Left ventricle myocardium inferior (tissue), 1 donor: ENCODE measurements at regions not wholly inside any gene's neighbourhood (a gene's known extent, or its start where the extent isn't known, plus 50 kb on each side); places are given as distances from the start of the nearest gene placed in this dataset.

Experiments used
- DNase-seq: peaks from one replicate; pipeline ENCODE4 v3.0.0-alpha.2; 2020
- H3K27ac ChIP-seq: fragments of 200-600 bp; replicated peaks from 2 replicates; pipeline ENCODE4 v1.8.0; 2021
- H3K27me3 ChIP-seq: fragments of 200-600 bp; 2 replicates; pipeline ENCODE4 v1.8.0; 2021; ENCODE audit warnings: low read depth
- H3K36me3 ChIP-seq: fragments of 200-600 bp; 2 replicates; pipeline ENCODE4 v1.8.0; 2021
- H3K4me1 ChIP-seq: fragments of 200-600 bp; 2 replicates; pipeline ENCODE4 v1.8.0; 2021
- H3K4me3 ChIP-seq: fragments of 200-600 bp; 2 replicates; pipeline ENCODE4 v1.8.0; 2021; ENCODE audit warnings: mild to moderate bottlenecking, moderate library complexity
- H3K9me3 ChIP-seq: fragments of 200-600 bp; replicated peaks from 2 replicates; pipeline ENCODE4 v1.8.0; 2021
- intact Hi-C: fragments of 100-400 bp; cut with micrococcal nuclease; formaldehyde crosslinking; loops from one replicate; pipeline ENCODE4 v1.11.0; 2022
- TF ChIP-seq, protein P1 (sequence below): fragments of 200-600 bp; IDR thresholded peaks from 2 replicates; pipeline ENCODE4 v1.8.0; 2021; ENCODE audit warnings: antibody characterized with exemption, mild to moderate bottlenecking, borderline replicate concordance
- donor health status: DM: no; HTN: yes; CAD: no; lungs with severe emphysema.

DNA sequence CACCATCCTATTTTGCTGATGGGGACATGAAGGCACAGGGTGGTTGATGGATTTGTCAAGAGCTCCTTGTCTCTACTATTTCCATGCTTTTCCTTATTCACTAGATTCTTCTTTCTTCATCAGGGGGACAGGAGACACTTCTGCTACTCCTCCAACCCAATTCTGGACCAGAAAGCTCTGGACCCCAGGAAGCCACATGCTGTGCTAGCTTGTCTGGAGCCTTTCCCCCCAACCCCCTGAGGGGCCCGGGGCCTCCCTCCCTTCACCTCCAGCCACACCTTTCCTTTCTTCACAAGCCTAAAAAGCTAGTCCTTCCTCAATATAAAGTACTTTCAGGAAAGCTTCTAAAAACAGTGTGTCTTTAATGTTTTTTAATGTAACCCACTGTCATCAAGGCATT is 75.1 kb upstream of the CAPRIN2 start:
- intact Hi-C loops: no loop called here
- TF ChIP-seq, protein P1, sequence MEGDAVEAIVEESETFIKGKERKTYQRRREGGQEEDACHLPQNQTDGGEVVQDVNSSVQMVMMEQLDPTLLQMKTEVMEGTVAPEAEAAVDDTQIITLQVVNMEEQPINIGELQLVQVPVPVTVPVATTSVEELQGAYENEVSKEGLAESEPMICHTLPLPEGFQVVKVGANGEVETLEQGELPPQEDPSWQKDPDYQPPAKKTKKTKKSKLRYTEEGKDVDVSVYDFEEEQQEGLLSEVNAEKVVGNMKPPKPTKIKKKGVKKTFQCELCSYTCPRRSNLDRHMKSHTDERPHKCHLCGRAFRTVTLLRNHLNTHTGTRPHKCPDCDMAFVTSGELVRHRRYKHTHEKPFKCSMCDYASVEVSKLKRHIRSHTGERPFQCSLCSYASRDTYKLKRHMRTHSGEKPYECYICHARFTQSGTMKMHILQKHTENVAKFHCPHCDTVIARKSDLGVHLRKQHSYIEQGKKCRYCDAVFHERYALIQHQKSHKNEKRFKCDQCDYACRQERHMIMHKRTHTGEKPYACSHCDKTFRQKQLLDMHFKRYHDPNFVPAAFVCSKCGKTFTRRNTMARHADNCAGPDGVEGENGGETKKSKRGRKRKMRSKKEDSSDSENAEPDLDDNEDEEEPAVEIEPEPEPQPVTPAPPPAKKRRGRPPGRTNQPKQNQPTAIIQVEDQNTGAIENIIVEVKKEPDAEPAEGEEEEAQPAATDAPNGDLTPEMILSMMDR: no peak
- H3K36me3 ChIP-seq: no peaks in the 10 kb centered on the region
- H3K27me3 ChIP-seq: peaks cover 35% of the 10 kb centered on the region
- no peak overlapping the region for H3K27ac ChIP-seq
- no peak for DNase-seq
- no peak overlapping the region for H3K4me3 ChIP-seq
- H3K9me3 ChIP-seq: no peaks in the 10 kb centered on the region
- H3K4me1 ChIP-seq: no peaks in the 10 kb centered on the region

DNA sequence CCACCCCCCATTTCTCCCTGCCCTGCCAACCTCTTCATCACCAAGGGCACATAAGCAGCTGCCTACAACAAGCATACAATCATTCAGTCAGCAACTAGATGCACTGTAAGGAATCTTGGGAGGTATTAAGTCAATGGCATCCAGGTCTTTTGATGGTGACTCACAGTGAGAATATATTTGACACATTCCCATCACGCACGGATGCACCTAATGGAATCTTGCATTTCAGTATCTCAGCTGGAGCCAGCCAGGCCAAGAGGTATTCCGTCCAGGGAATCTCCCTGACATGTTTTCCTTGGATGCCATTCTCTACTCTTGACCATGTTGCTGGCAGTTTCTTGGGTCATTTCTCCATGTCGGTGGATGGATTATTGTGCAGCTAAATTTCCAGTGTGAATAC is 73.9 kb upstream of the CAPRIN2 start:
- no peak overlapping the region for H3K27ac ChIP-seq
- no peaks in the 10 kb centered on the region for H3K4me1 ChIP-seq
- H3K9me3 ChIP-seq: no peaks in the 10 kb centered on the region
- peaks cover 25% of the 10 kb centered on the region for H3K27me3 ChIP-seq
- H3K36me3 ChIP-seq: no peaks in the 10 kb centered on the region
- intact Hi-C loops: no loop called here
- DNase-seq: no peak
- H3K4me3 ChIP-seq: no peak overlapping the region
- TF ChIP-seq, protein P1: no peak

DNA sequence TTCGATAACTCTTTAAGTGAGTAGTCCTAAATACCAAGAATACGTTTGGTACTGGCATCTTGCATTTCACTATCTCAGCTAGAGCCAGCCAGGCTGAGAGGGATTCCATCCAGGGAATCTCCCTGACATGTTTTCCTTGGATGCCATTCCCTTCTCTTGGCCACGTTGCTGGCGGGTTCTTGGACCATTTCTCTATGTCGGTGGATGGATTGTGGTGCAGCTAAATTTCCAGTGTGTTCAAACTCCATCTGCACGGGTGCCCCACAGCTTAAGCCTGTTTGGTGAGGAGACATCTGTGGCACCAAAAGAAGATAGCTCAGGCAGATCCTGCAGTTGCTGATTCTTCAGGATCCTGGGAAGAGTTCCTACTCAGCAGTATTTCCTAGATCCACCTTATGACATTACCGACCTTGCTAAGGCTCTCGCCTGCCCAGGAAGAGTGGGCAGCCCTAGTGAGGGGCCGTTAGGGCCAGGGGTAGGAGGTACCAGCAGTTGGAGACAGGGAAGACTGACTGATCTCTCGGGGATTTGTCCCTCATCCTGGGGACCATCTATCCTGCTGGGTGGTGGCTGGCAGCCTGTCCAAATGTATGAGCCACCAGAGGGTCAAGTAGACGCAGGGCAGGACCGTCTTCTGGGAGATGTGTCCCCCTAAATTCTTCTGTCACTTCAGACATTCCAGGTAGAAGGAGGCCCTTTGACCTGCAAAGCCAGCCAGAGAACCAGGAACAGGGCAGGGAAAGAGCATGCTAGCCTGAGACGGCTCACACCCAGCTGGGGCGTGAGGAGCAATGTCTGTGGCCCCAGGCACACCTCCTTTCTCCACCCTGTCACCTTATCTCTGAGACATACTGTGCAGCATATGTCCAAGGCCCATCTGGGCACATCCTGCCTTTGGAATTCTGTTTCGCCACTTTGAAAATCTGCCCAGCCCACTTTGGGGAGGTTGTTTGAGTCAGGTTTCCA is 72.6 kb upstream of the CAPRIN2 start:
- Histone ChIP-seq H3K9me3 (no peaks in the 10 kb centered on the region), H3K4me1 (peaks cover 10% of the 10 kb centered on the region), H3K4me3 (no peak overlapping the region), H3K27ac (no peak overlapping the region), H3K27me3 (peaks cover 15% of the 10 kb centered on the region), H3K36me3 (no peaks in the 10 kb centered on the region)
- intact Hi-C loops: no loop called here
- DNase-seq: no peak
- TF ChIP-seq, protein P1: no peak

DNA sequence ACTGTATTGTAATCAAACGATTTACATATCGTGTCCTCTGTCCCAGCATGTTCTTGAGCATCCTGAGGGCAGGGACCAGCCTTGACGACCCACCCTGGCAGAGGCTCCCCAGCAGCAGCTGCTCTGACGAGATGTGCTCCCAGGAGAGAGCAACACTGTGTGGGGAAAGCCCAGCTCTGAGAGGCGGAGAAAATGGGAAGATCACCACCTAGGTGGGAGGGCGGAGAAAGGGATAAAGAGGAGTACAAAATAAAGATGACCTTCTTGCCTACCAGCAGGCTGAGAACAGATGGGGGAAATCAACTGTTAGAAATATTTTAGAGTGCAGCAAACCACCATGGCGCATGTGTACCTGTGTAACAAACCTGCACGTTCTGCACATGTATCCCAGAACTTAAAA is 71.5 kb upstream of the CAPRIN2 start:
- DNase-seq: no peak
- intact Hi-C loops: no loop called here
- no peak overlapping the region for H3K4me3 ChIP-seq
- peaks cover 18% of the 10 kb centered on the region for H3K4me1 ChIP-seq
- no peaks in the 10 kb centered on the region for H3K36me3 ChIP-seq
- peaks cover 5% of the 10 kb centered on the region for H3K27me3 ChIP-seq
- no peaks in the 10 kb centered on the region for H3K9me3 ChIP-seq
- TF ChIP-seq, protein P1: no peak
- no peak overlapping the region for H3K27ac ChIP-seq

DNA sequence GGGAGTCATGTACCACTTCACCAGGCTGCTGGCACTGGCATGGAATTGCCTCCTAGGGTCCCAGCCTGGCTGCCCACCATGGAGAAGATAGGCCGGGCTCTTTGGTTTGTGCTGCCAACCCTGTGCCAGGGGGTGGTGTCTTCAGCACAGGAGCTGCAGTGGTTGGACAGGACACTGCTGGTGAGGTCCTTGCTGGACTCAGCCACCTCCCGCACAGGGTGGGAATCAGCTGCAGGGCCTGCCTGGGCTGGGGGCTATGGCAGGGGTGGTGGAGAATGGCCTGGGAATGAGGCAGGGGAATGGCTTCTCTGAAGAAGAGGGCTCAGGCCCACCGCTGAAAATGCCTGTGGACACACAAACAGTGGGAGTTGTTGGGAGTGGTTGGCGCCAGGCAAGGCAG is 70.6 kb upstream of the CAPRIN2 start:
- Histone ChIP-seq H3K9me3 (no peaks in the 10 kb centered on the region), H3K4me3 (no peak overlapping the region), H3K4me1 (peaks cover 18% of the 10 kb centered on the region), H3K27me3 (no peaks in the 10 kb centered on the region), H3K27ac (no peak overlapping the region), H3K36me3 (no peaks in the 10 kb centered on the region)
- intact Hi-C loops: no loop called here
- TF ChIP-seq, protein P1: no peak
- DNase-seq: no peak
